ENCODE measurements at regions not wholly inside any gene's neighbourhood (a gene's known extent, or its start where the extent isn't known, plus 50 kb on each side); places are given as distances from the start of the nearest gene placed in this dataset.
"Not testable (repeated sequence)": the region's sequence is repeated elsewhere in the genome, so short reads cannot be mapped to it uniquely, and the experiment has no call there.

- DNase-seq (ENCODE audit: low read depth) = no peak
- no peak overlapping the region for H3K4me3 ChIP-seq (replicated peaks; ENCODE audit: low read depth, low read length)
- TF ChIP-seq, protein P1, sequence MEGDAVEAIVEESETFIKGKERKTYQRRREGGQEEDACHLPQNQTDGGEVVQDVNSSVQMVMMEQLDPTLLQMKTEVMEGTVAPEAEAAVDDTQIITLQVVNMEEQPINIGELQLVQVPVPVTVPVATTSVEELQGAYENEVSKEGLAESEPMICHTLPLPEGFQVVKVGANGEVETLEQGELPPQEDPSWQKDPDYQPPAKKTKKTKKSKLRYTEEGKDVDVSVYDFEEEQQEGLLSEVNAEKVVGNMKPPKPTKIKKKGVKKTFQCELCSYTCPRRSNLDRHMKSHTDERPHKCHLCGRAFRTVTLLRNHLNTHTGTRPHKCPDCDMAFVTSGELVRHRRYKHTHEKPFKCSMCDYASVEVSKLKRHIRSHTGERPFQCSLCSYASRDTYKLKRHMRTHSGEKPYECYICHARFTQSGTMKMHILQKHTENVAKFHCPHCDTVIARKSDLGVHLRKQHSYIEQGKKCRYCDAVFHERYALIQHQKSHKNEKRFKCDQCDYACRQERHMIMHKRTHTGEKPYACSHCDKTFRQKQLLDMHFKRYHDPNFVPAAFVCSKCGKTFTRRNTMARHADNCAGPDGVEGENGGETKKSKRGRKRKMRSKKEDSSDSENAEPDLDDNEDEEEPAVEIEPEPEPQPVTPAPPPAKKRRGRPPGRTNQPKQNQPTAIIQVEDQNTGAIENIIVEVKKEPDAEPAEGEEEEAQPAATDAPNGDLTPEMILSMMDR (IDR thresholded peaks at IDR 0.05; ENCODE audit: low read length, missing control alignments) = no peak
Observed at GRCh38 chr4:178003098-178003657, 560.9 kb upstream of the AGA start.

DNA sequence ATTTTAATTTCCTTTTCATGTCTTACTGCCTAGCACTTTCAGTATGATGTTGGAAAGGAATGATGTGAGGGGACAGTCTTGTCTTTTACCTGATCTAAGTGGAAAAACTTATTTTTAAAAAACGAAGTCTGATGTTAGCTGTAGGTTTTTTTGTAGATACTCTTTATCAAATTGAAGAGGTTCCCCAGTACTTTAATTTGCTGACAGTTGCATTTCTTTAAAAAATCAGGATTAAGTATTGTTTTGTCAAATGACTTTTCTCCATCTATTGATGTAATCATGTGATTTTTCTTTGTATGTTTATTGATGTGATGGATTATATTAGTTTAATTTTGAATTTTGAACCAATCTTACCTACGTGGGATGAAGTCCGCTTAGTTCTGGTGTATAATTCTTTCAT, 568.4 kb upstream of the AGA start:
- TF ChIP-seq, protein P1 (IDR thresholded peaks at IDR 0.05; ENCODE audit: low read length, missing control alignments) = no peak
- no peak overlapping the region for H3K4me3 ChIP-seq (replicated peaks; ENCODE audit: low read depth, low read length)
- no peak for DNase-seq (ENCODE audit: low read depth)

- H3K4me3 ChIP-seq (replicated peaks; ENCODE audit: low read depth, low read length); DNase-seq (ENCODE audit: low read depth): not testable (repeated sequence)
Observed at GRCh38 chr4:178015046-178015445, 572.8 kb upstream of the AGA start.

DNA sequence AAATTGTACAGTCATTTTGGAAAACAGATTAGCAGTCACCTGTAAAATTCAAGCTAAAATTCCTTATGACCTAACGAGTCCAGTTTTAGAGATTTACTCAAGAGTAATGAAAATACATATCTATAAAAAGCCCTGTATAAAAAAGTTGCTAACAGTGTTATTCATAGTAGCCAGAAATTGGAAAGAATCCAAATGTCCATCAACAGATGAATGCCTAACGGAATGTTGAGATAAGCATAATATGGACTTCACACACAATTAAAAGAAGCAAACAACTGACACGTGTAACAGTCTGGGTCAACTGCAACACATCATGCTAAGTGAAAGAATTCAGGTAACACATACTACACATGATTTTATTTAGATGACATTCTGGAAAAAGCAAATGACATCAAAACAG, 584.8 kb upstream of the AGA start:
- DNase-seq (ENCODE audit: low read depth) = no peak
- no peak overlapping the region for H3K4me3 ChIP-seq (replicated peaks; ENCODE audit: low read depth, low read length)
- TF ChIP-seq, protein P1 (IDR thresholded peaks at IDR 0.05; ENCODE audit: low read length, missing control alignments) = no peak

DNA sequence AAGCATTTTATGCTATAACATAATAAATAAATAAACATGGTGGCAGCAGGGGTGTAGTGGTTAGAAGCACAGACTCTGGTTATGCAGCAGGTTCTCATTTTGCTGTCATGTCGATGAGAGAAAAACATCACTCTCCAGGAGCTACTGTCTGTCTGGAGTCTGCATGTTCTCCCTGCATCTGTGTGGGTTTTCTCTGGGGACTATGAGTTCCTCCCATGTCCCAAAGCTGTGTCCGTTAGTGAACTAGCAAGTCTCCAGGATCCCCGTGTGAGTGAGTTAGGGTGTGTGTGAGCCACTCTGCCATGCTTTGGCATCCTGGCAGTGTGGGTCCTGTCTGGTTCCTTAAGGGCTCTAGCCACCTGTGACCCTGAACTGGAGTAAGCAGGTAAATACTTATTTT, 585.6 kb upstream of the AGA start:
- DNase-seq (ENCODE audit: low read depth) = no peak
- H3K4me3 ChIP-seq (replicated peaks; ENCODE audit: low read depth, low read length) = no peak overlapping the region
- TF ChIP-seq, protein P1 (IDR thresholded peaks at IDR 0.05; ENCODE audit: low read length, missing control alignments) = no peak

DNA sequence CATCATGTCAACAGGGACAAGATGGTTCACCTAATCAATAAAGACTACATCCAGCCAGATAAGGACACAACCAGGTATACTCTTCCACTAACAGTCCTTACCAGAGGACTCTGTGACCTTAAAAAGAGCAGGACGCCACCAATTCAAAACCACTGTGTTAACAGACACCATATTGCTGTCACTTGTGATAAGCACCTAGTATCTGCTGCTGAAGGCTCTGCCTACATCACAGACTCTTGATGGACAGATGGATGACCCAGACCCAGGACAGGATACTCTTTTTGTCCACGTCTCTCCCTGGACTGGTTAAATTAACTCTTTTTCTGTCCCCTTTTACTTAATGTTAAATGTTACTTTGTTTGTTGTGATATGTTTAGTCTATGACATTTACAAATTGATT, 586.2 kb upstream of the AGA start:
- TF ChIP-seq, protein P1 (IDR thresholded peaks at IDR 0.05; ENCODE audit: low read length, missing control alignments) = no peak

GRCh38 chr4:178037459-178038214, 595.4 kb upstream of the AGA start:
- TF ChIP-seq, protein P1 (IDR thresholded peaks at IDR 0.05; ENCODE audit: low read length, missing control alignments) = no peak
- no peak for DNase-seq (ENCODE audit: low read depth)
- no peak overlapping the region for H3K4me3 ChIP-seq (replicated peaks; ENCODE audit: low read depth, low read length)

More for the DNA sequence above, 586.2 kb upstream of the AGA start:
- H3K4me3 ChIP-seq (replicated peaks; ENCODE audit: low read depth, low read length) = no peak overlapping the region
- no peak for DNase-seq (ENCODE audit: low read depth)
